ENCODE measurements at regions not wholly inside any gene's neighbourhood (a gene's known extent, or its start where the extent isn't known, plus 50 kb on each side); places are given as distances from the start of the nearest gene placed in this dataset.
"Not testable (repeated sequence)": the region's sequence is repeated elsewhere in the genome, so short reads cannot be mapped to it uniquely, and the experiment has no call there.

DNA sequence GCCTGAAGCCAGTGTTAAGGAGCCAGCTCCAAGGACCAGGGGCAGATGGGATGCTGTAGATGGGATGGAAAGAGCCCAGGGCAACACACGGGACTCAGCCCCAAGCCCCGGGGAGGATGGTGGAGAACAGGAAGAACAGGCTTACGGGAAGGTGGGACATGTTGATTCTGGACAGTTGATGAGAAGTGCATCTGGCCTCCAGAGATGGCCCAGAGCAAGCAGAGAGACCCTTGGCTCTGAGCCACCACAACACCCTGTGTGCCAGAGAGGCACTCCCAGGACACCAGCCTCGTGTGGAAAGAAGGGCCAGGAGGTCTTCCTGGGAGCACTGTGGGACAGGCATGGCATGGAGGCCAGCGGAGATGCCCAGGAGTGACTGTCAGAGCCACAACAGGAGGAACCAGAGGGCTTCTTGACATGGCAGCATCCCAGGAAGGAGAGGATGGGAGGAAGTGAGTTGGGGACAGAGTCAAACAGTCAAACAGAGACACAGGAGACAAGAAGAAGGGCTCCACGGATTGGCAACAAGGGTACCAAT is 156.3 kb upstream of the MVB12B start:
- Histone ChIP-seq H3K27ac (ENCODE audit: poor library complexity, severe bottlenecking) (no peak overlapping the region), H3K36me3 (ENCODE audit: low read depth) (no peaks in the 10 kb centered on the region), H3K4me3 (ENCODE audit: severe bottlenecking) (no peak overlapping the region), H3K4me1 (ENCODE audit: insufficient read depth, poor library complexity, severe bottlenecking) (no peaks in the 10 kb centered on the region), H3K27me3 (ENCODE audit: insufficient read depth, poor library complexity, severe bottlenecking) (peaks cover 9% of the 10 kb centered on the region), H3K9me3 (ENCODE audit: severe bottlenecking) (no peaks in the 10 kb centered on the region)
- ATAC-seq (ENCODE audit: low read depth), result no peak
- DNase-seq (ENCODE audit: low spot score), result no peak
- TF ChIP-seq, protein P1, sequence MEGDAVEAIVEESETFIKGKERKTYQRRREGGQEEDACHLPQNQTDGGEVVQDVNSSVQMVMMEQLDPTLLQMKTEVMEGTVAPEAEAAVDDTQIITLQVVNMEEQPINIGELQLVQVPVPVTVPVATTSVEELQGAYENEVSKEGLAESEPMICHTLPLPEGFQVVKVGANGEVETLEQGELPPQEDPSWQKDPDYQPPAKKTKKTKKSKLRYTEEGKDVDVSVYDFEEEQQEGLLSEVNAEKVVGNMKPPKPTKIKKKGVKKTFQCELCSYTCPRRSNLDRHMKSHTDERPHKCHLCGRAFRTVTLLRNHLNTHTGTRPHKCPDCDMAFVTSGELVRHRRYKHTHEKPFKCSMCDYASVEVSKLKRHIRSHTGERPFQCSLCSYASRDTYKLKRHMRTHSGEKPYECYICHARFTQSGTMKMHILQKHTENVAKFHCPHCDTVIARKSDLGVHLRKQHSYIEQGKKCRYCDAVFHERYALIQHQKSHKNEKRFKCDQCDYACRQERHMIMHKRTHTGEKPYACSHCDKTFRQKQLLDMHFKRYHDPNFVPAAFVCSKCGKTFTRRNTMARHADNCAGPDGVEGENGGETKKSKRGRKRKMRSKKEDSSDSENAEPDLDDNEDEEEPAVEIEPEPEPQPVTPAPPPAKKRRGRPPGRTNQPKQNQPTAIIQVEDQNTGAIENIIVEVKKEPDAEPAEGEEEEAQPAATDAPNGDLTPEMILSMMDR (IDR thresholded peaks at IDR 0.05; ENCODE audit: poor library complexity, severe bottlenecking), result no peak

DNA sequence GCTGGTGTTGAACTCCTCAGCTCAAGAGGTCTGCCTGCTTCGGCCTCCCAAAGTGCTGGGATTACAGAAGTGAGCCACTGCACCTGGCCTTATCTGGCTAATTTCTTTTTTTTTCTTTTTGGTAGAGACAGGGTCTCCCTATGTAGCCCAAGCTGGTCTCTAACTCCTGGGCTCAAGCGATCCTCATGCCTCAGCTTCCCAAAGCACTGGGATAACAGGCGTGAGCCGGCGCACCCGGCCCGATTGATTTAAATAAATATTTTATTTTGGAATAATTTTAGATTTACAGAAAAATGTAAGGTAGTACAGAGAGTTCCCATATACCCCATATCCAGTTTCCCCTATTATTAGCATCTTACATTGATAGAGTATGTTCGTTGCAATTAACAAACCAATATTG is 155.0 kb upstream of the MVB12B start:
- no peak for ATAC-seq (ENCODE audit: low read depth)
- TF ChIP-seq, protein P1 (IDR thresholded peaks at IDR 0.05; ENCODE audit: poor library complexity, severe bottlenecking), result no peak
- no peak overlapping the region for H3K4me3 ChIP-seq (ENCODE audit: severe bottlenecking)
- H3K9me3 ChIP-seq (ENCODE audit: severe bottlenecking), result no peaks in the 10 kb centered on the region
- DNase-seq (ENCODE audit: low spot score), result no peak
- no peaks in the 10 kb centered on the region for H3K4me1 ChIP-seq (ENCODE audit: insufficient read depth, poor library complexity, severe bottlenecking)
- H3K36me3 ChIP-seq (ENCODE audit: low read depth), result no peaks in the 10 kb centered on the region
- peaks cover 8% of the 10 kb centered on the region for H3K27me3 ChIP-seq (ENCODE audit: insufficient read depth, poor library complexity, severe bottlenecking)
- H3K27ac ChIP-seq (ENCODE audit: poor library complexity, severe bottlenecking), result no peak overlapping the region

DNA sequence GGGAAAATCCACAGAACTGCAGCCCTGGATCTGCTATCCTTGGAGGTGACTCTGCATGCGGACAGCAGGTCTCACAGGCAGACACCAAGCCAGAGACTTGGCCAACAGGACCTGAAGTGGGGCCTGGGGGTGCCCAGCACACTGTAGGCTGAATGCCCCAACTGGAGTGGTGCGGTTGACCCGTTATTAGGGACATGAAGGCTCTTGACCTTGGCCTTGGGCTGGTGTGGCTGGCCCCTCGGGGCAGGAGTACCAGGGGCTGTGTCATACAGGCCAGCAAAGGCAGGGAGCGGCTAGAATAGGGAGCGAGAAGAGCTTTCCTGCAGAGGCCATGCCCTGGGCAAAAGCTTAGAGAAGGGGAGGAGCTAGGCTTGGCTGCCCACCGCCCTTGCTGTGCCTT is 153.2 kb upstream of the MVB12B start:
- no peaks in the 10 kb centered on the region for H3K36me3 ChIP-seq (ENCODE audit: low read depth)
- DNase-seq (ENCODE audit: low spot score) (no peak), ATAC-seq (ENCODE audit: low read depth) (no peak)
- H3K27me3 ChIP-seq (ENCODE audit: insufficient read depth, poor library complexity, severe bottlenecking), result peaks cover 15% of the 10 kb centered on the region
- TF ChIP-seq, protein P1 (IDR thresholded peaks at IDR 0.05; ENCODE audit: poor library complexity, severe bottlenecking), result no peak
- no peak overlapping the region for H3K4me3 ChIP-seq (ENCODE audit: severe bottlenecking)
- H3K27ac ChIP-seq (ENCODE audit: poor library complexity, severe bottlenecking), result no peak overlapping the region
- no peaks in the 10 kb centered on the region for H3K9me3 ChIP-seq (ENCODE audit: severe bottlenecking)
- H3K4me1 ChIP-seq (ENCODE audit: insufficient read depth, poor library complexity, severe bottlenecking), result no peaks in the 10 kb centered on the region

DNA sequence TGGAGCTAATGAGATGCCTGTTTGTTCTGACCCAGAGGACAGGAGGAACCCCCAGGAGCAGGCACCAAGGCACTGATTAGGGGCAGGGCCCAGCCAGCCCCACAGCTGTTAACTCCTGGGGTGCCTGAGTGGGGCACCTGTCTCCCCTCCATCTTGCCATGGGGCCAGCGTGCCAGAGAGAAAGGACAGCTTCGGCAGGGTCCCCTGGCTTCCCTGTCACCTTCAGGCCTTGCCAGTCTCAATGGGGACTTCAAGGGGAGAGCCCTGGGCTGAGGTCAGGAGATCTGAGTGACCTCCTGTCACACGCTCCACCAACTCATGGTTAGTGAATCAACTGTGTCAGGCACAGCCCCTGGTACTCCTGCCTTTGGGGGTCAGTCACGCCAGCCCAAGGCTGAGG is 152.7 kb upstream of the MVB12B start:
- DNase-seq (ENCODE audit: low spot score) (no peak), ATAC-seq (ENCODE audit: low read depth) (no peak)
- Histone ChIP-seq H3K4me1 (ENCODE audit: insufficient read depth, poor library complexity, severe bottlenecking) (no peaks in the 10 kb centered on the region), H3K27ac (ENCODE audit: poor library complexity, severe bottlenecking) (no peak overlapping the region), H3K36me3 (ENCODE audit: low read depth) (no peaks in the 10 kb centered on the region), H3K9me3 (ENCODE audit: severe bottlenecking) (no peaks in the 10 kb centered on the region), H3K27me3 (ENCODE audit: insufficient read depth, poor library complexity, severe bottlenecking) (peaks cover 20% of the 10 kb centered on the region), H3K4me3 (ENCODE audit: severe bottlenecking) (no peak overlapping the region)
- TF ChIP-seq, protein P1 (IDR thresholded peaks at IDR 0.05; ENCODE audit: poor library complexity, severe bottlenecking), result no peak

DNA sequence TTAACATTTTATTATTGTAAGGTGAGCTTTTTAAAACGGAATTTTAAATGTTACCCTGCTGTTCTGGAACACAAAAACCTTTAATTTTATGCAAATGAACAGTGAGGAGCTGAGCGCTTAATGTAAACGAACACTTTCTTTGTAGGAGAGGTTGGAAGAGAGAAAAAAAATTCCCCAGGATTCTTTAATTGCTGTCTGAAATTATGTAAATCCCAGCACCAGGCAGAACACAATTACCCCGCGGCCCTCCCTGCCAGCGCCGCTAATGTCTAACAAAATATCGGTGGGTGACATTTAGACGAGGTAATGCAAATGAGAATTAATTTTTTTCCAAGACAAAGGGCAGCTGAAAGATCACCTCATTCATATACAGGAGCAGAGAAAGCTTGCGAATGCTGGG is 143.4 kb upstream of the MVB12B start:
- DNase-seq (ENCODE audit: low spot score) (no peak), ATAC-seq (ENCODE audit: low read depth) (no peak)
- H3K9me3 ChIP-seq (ENCODE audit: severe bottlenecking), result no peaks in the 10 kb centered on the region
- H3K27ac ChIP-seq (ENCODE audit: poor library complexity, severe bottlenecking), result no peak overlapping the region
- H3K36me3 ChIP-seq (ENCODE audit: low read depth), result no peaks in the 10 kb centered on the region
- no peaks in the 10 kb centered on the region for H3K4me1 ChIP-seq (ENCODE audit: insufficient read depth, poor library complexity, severe bottlenecking)
- peaks cover 55% of the 10 kb centered on the region for H3K27me3 ChIP-seq (ENCODE audit: insufficient read depth, poor library complexity, severe bottlenecking)
- H3K4me3 ChIP-seq (ENCODE audit: severe bottlenecking), result no peak overlapping the region
- TF ChIP-seq, protein P1 (IDR thresholded peaks at IDR 0.05; ENCODE audit: poor library complexity, severe bottlenecking), result no peak

DNA sequence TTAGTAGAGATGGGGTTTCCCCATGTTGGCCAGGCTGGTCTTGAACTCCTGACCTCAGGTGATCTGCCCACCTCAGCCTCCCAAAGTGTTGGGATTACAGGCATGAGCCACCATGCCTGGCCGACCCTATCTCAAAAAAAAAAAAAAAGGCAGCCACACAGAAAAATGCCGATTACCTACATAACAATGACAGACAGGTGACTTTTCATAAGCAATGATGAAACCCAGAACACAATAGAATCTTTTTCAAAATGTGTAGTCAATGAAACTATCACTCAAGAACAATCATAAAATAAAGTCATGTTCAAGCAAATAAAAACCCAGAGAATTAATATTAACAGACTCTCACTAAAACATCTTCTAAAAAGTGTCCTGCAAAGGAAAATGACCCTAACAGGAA is 135.6 kb upstream of the MVB12B start:
- ATAC-seq (ENCODE audit: low read depth); H3K36me3 ChIP-seq (ENCODE audit: low read depth); H3K4me3 ChIP-seq (ENCODE audit: severe bottlenecking); DNase-seq (ENCODE audit: low spot score); H3K4me1 ChIP-seq (ENCODE audit: insufficient read depth, poor library complexity, severe bottlenecking); H3K27ac ChIP-seq (ENCODE audit: poor library complexity, severe bottlenecking); H3K9me3 ChIP-seq (ENCODE audit: severe bottlenecking): not testable (repeated sequence)
- H3K27me3 ChIP-seq (ENCODE audit: insufficient read depth, poor library complexity, severe bottlenecking), result peaks cover 45% of the 10 kb centered on the region
